Inferior parietal cortex (tissue), 1 donor: ENCODE measurements at regions not wholly inside any gene's neighbourhood (a gene's known extent, or its start where the extent isn't known, plus 50 kb on each side); places are given as distances from the start of the nearest gene placed in this dataset.

Experiments
- DNase-seq: peaks from one replicate; pipeline ENCODE4 v3.0.0-alpha.2; 2016; ENCODE audit errors: extremely low spot score

DNA sequence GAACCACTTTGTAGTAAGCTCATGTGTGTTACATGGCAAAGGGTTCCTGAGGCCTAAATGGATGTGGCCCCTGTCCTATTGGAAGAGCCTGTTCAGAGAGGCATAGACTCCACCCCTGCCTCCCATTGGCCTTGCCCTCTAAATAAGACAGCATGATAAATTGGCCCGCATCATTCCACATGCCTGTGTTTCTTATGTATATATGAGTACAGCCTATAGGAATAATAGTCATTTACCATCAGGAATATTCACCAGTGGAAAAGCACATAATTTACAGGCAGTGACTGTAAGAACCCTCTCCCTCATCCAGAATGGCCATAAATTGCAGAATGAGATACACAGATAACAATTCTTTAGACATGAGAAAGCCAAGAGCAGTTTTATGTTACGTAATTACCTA lies 519.5 kb upstream of the DAB1 start:
- DNase-seq: no peak

- DNase-seq: no peak
Observed at GRCh38 chr1:57934745-57935144, 510.9 kb upstream of the DAB1 start.

DNA sequence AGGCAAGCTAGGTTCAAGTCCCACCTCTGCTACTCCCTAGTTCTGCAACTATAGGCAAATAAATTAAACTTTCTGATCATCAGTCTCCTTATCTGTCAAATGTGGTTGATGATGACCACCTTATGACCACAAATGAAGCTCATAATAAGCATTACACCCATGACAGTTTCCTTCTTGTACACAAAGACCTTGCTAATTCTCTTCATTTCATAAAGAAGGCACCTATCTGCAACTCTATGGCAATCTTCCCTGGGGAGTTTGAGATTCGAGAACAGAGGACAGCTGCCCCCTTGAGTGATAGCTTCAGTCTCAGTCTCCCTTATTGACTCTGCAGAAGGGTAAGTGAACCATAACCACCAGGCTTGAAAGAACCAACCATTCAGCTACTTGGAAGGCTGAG lies 503.1 kb upstream of the DAB1 start:
- no peak for DNase-seq

DNA sequence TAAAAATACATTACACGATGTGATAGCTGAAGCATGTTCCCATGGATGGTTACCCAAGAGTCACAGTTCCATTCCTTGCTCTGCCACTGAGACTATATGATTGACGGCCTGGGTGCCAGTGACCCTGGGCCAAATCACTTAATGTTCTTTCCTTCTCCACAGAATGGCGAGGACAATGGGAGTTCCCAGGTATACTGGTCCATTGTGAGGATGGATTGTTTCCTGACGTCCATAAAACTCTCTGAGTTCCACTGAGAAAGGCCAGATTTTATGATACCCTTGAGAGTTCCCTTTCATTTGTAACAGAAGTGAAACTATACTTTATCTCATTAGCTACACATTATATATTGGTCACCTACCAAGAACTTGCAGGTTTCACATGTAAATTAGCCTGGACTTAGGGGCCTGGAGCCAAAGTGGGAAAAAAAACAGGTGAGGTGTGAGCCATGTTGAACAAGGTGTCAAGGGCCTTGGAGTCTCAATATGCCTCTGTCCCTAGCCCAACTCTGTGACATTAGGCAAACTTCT lies 502.2 kb upstream of the DAB1 start:
- no peak for DNase-seq

DNA sequence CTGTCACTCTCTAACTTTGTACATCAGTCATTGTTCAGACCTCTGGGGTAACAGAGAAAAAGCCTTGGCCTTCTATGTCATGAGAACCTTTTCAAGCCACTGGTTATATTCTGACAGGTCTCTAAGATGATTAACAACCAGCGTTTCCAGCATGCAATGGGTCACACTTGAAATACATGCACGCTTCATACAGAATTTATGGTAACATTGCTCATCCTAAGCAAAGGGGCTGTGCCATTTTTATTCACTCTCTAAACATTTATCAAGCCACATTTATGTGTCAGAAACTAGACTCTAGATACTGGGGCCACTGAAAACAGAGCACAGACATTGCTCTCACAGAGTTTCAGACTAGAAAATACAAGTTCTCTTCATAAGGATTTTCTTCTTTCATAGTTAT lies 501.4 kb upstream of the DAB1 start:
- no peak for DNase-seq

GRCh38 chr1:57922130-57922529 lies 498.3 kb upstream of the DAB1 start:
- no peak for DNase-seq

GRCh38 chr1:57916041-57916440 lies 492.2 kb upstream of the DAB1 start:
- no peak for DNase-seq

- no peak for DNase-seq
Observed at GRCh38 chr1:57911427-57911826, 487.6 kb upstream of the DAB1 start.

DNA sequence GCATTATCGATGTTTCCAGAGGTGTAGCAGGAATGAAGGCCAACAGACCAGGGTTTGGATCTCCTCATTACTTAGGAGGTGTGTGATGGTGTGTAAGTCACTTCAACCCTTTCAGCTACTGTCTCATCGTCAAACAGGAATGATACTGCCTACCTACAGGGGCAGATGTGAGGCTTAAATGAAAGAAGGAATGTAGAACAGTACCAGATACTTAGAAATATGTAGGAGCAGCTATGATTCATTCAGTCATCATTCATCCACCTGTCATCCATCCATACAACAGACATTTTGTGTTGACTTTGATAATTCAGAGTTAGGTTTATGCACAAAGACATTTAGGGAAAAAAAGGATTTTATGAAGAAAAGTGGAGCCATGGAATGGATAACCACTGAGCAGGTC lies 486.9 kb upstream of the DAB1 start:
- DNase-seq: no peak

DNA sequence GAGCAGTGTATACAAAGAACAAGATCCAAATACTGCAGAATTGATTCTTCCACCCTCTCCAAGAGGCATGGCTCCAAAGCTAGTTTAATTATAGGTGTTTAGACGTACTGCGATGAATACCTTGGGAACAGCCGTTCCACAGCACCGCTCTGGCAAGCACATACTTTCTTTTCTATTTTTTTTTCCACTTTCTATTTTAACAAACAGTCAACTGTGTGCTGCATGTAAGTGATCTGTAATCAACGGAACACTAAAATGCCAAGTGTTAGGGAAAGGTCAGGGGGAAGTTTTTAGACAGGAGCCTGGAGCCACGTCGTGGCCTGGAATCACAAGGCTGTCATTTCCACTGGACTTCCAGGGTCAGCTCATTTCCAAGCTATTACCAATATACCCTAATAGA lies 486.4 kb upstream of the DAB1 start:
- DNase-seq: no peak

GRCh38 chr1:57908147-57908890 lies 484.5 kb upstream of the DAB1 start:
- DNase-seq: no peak

DNA sequence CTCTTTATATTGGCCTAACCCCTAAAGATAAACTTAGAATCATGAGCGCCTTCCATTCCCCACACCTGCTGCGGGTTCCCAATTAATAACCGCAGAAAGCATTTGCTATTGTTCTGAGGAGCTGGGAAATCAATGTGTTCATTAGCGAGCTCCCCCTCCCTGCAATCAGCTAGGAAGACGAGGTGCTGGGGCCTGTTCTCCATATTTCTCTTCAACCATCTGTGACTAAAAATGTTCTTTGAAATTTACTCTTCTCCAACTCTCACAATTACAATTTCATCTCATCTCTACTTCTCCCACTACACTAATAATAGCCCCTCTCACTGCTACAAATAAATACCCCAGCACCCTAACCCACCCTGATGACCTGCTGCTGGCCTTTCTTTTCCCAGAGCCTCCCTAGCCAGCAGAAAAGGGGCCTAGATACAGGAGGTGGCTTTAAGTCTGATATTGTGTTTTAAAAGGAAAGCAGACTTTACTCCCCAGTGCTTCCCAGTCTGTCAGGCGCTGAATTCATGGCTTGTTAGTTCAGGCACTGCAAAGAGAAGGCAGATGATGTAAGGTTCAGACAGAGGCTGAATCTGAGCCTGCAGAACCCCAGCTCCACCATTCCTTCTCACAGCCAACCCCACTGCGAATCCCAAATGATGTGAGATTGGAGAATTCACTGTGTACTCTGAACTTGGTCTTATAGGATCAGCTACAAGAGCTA lies 477.5 kb upstream of the DAB1 start:
- DNase-seq: no peak

- DNase-seq: no peak
Observed at GRCh38 chr1:57898531-57898930, 474.7 kb upstream of the DAB1 start.

GRCh38 chr1:57897581-57897980 lies 473.7 kb upstream of the DAB1 start:
- no peak for DNase-seq

GRCh38 chr1:57894315-57894714 lies 470.5 kb upstream of the DAB1 start:
- no peak for DNase-seq

GRCh38 chr1:57889676-57890320 lies 465.9 kb upstream of the DAB1 start:
- no peak for DNase-seq

DNA sequence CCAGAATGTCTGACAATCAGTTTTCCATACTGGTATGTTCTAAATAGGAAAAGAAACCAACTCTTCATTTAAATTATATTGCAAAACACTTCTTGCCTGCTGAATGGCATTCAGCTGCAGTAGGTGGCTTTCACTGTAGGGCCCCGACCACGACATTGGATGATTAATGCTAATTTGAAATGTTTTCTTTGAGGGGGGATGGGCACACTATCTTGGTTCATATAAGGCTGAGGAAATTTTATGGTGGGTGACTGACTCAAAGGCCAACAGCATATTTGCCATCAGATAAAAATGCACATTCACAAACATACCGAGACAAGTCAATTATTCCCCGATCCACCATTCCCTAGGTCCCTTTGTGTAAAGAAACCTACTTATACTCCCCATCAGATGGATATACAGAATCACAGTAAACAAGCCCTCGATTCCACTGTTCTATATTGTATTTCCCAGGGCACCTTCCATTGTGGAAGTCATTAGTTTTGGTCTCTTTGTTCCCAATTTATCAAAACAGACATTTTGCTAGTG lies 464.2 kb upstream of the DAB1 start:
- DNase-seq: no peak

- DNase-seq: no peak
Observed at GRCh38 chr1:57886376-57886775, 462.5 kb upstream of the DAB1 start.

GRCh38 chr1:57883642-57883995 lies 459.8 kb upstream of the DAB1 start:
- DNase-seq: no peak

GRCh38 chr1:57882934-57883641 lies 459.2 kb upstream of the DAB1 start:
- DNase-seq: no peak

DNA sequence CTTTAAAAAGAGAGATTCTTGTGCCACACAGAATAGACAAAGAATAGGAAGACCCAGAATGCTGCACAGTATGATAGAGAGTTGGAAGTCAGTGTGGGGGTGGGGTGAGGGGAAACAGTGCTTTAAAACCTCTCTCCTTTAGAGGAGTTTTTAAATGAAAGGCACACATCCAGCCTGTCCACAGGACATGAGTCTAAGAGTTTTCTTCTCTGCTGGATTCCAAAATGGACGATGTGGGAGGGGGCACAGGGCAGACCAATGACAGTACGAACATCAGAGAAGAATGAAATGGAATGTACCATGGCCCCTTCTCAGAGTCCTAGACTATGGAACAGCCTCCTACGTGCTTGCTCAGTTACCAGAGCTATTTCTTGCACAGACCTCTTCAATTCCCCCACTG lies 458.2 kb upstream of the DAB1 start:
- no peak for DNase-seq

GRCh38 chr1:57881639-57882038 lies 457.8 kb upstream of the DAB1 start:
- DNase-seq: no peak
